ENCODE measurements at regions not wholly inside any gene's neighbourhood (a gene's known extent, or its start where the extent isn't known, plus 50 kb on each side); places are given as distances from the start of the nearest gene placed in this dataset.

GRCh38 chrX:130467936-130468335 lies 66.1 kb downstream of the RBMX2 start:
- dilution Hi-C loops (cut with MboI; ENCODE audit: extremely low pct_ligation_motif_present, low sequenced_read_pairs) (no loop called here), intact Hi-C loops (cut with micrococcal nuclease) (no loop called here)
- no TSS peak for BruUV-seq (replicated peaks)
- H4K20me1 ChIP-seq (replicated peaks; ENCODE audit: control insufficient read depth, extremely low read depth, insufficient read depth, low read length): no peaks in the 10 kb centered on the region
- H3K36me3 ChIP-seq (ENCODE audit: control insufficient read depth in 2 of 2, extremely low read depth in 1 of 2, insufficient read depth in 2 of 2, low read length in 2 of 2): no peaks in the 10 kb centered on the region
- no peaks in the 10 kb centered on the region for H3K4me1 ChIP-seq (ENCODE audit: control insufficient read depth, extremely low read depth, insufficient read depth, low read length)
- FAIRE-seq (no peak), DNase-seq (ENCODE audit: low read depth, low spot score) (no peak)
- H3K9me1 ChIP-seq (replicated peaks; ENCODE audit: control insufficient read depth, extremely low read depth, insufficient read depth, low read length): no peaks in the 10 kb centered on the region
- no peaks in the 10 kb centered on the region for H3K79me2 ChIP-seq (ENCODE audit: control insufficient read depth, insufficient read depth, low read length)
- ChIA-PET CTCF (no interaction called here), POLR2A (no interaction called here)
- no peak overlapping the region for H3K27ac ChIP-seq (ENCODE audit: insufficient read depth, low read depth, low read length)
- no peak overlapping the region for H3K4me3 ChIP-seq (replicated peaks in 1 of 3; ENCODE audit: insufficient read depth in 1 of 3, low read depth in 1 of 3, low read length in 3 of 3)
- no peak overlapping the region for H3K9ac ChIP-seq (replicated peaks; ENCODE audit: extremely low read depth, insufficient read depth, low read length)
- no peaks in the 10 kb centered on the region for H3K9me3 ChIP-seq (replicated peaks; ENCODE audit: control insufficient read depth, insufficient read depth, low read length)
- TF ChIP-seq MAX (IDR thresholded peaks at IDR 0.05; ENCODE audit: insufficient read depth, insufficient read length): no peak
- no peak for TF ChIP-seq POLR2A (IDR thresholded peaks at IDR 0.05; ENCODE audit: low read depth, low read length)
- TF ChIP-seq GATA2 (IDR thresholded peaks at IDR 0.05; ENCODE audit: insufficient read depth, insufficient read length, low read depth, low read length): no peak
- TF ChIP-seq MYC (IDR thresholded peaks at IDR 0.05; ENCODE audit: low read depth, low read length): no peak
- TF ChIP-seq EZH2 (IDR thresholded peaks at IDR 0.05; ENCODE audit: borderline replicate concordance, low read depth, low read length, severe bottlenecking): no peak
- TF ChIP-seq JUN (IDR thresholded peaks at IDR 0.05; ENCODE audit: borderline replicate concordance, insufficient read depth, insufficient read length, low read depth): no peak
- no peak for TF ChIP-seq POLR2AphosphoS5 (IDR thresholded peaks at IDR 0.05; ENCODE audit: insufficient read depth, low read depth, low read length)
- TF ChIP-seq CTCF (IDR thresholded peaks at IDR 0.05; ENCODE audit: extremely low read depth in 1 of 2, insufficient read depth in 1 of 2, low read depth in 1 of 2, low read length in 2 of 2): no peak
- TF ChIP-seq FOS (IDR thresholded peaks at IDR 0.05; ENCODE audit: borderline replicate concordance, insufficient read depth, low read length): no peak
- H3K4me2 ChIP-seq (ENCODE audit: insufficient read depth, low read length): no peak overlapping the region
- no peaks in the 10 kb centered on the region for H3K27me3 ChIP-seq (ENCODE audit: control insufficient read depth in 2 of 2, insufficient read depth in 2 of 2, low read length in 2 of 2)
- no peak overlapping the region for H2AFZ ChIP-seq (ENCODE audit: low read depth, low read length)
